ENCODE measurements at regions not wholly inside any gene's neighbourhood (a gene's known extent, or its start where the extent isn't known, plus 50 kb on each side); places are given as distances from the start of the nearest gene placed in this dataset.

DNA sequence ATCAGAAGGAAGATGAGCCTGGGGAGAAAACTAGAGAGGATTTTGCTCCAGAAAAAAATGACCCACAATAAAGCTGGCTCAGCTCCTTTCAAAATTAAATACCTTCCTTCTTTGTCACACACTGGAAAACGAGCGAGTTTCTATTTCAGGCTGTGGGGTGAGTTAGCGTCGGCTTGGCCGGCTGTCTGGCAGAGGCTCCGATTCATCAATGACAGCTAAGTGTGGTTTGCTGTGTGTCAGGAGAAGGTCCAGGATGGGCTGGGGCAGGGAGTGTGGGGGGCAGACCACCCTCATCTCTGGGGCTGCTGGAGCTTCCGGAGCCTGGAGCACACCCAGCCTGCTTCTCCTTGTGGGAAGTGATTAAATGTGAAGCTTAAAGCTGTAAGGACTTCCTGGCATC is 120.2 kb downstream of the ETS2 start:
- H3K9ac ChIP-seq (ENCODE audit: insufficient read length): no peak overlapping the region
- H3K36me3 ChIP-seq (ENCODE audit: insufficient read depth, low read length): no peaks in the 10 kb centered on the region
- TF ChIP-seq POLR2AphosphoS5 (IDR thresholded peaks at IDR 0.05; ENCODE audit: borderline replicate concordance, low read depth, low read length): no peak
- DNase-seq (ENCODE audit: low read depth, low spot score): no peak
- no peaks in the 10 kb centered on the region for H3K9me3 ChIP-seq (ENCODE audit: low read depth, low read length)
- H3K27ac ChIP-seq: no peak overlapping the region
- H3K4me3 ChIP-seq: no peak overlapping the region

- no peaks in the 10 kb centered on the region for H3K36me3 ChIP-seq (ENCODE audit: insufficient read depth, low read length)
- H3K4me3 ChIP-seq: no peak overlapping the region
- TF ChIP-seq EZH2 (IDR thresholded peaks at IDR 0.05) (no peak), FOXP2 (optimal IDR thresholded peaks at IDR 0.05; ENCODE audit: control extremely low read depth, extremely low read length, insufficient read depth) (no peak), POLR2AphosphoS5 (IDR thresholded peaks at IDR 0.05; ENCODE audit: borderline replicate concordance, low read depth, low read length) (no peak)
- H3K9ac ChIP-seq (ENCODE audit: insufficient read length): no peak overlapping the region
- DNase-seq (ENCODE audit: low read depth, low spot score): no peak
- H3K27ac ChIP-seq: no peak overlapping the region
- H3K9me3 ChIP-seq (ENCODE audit: low read depth, low read length): no peaks in the 10 kb centered on the region
Observed at GRCh38 chr21:38925478-38925877, 119.7 kb downstream of the ETS2 start.

GRCh38 chr21:38924954-38925353 is 119.2 kb downstream of the ETS2 start:
- Histone ChIP-seq H3K27ac (no peak overlapping the region), H3K9ac (ENCODE audit: insufficient read length) (no peak overlapping the region), H3K4me3 (no peak overlapping the region), H3K9me3 (ENCODE audit: low read depth, low read length) (no peaks in the 10 kb centered on the region), H3K36me3 (ENCODE audit: insufficient read depth, low read length) (no peaks in the 10 kb centered on the region)
- no peak for DNase-seq (ENCODE audit: low read depth, low spot score)
- TF ChIP-seq FOXP2 (optimal IDR thresholded peaks at IDR 0.05; ENCODE audit: control extremely low read depth, extremely low read length, insufficient read depth): no peak

GRCh38 chr21:38923429-38923828 is 117.7 kb downstream of the ETS2 start:
- no peak overlapping the region for H3K27ac ChIP-seq
- no peak overlapping the region for H3K9ac ChIP-seq (ENCODE audit: insufficient read length)
- TF ChIP-seq FOXP2 (optimal IDR thresholded peaks at IDR 0.05; ENCODE audit: control extremely low read depth, extremely low read length, insufficient read depth) (no peak), EZH2 (IDR thresholded peaks at IDR 0.05) (no peak), POLR2AphosphoS5 (IDR thresholded peaks at IDR 0.05; ENCODE audit: borderline replicate concordance, low read depth, low read length) (no peak)
- DNase-seq (ENCODE audit: low read depth, low spot score): no peak
- no peaks in the 10 kb centered on the region for H3K36me3 ChIP-seq (ENCODE audit: insufficient read depth, low read length)
- H3K9me3 ChIP-seq (ENCODE audit: low read depth, low read length): no peaks in the 10 kb centered on the region
- no peak overlapping the region for H3K4me3 ChIP-seq

DNA sequence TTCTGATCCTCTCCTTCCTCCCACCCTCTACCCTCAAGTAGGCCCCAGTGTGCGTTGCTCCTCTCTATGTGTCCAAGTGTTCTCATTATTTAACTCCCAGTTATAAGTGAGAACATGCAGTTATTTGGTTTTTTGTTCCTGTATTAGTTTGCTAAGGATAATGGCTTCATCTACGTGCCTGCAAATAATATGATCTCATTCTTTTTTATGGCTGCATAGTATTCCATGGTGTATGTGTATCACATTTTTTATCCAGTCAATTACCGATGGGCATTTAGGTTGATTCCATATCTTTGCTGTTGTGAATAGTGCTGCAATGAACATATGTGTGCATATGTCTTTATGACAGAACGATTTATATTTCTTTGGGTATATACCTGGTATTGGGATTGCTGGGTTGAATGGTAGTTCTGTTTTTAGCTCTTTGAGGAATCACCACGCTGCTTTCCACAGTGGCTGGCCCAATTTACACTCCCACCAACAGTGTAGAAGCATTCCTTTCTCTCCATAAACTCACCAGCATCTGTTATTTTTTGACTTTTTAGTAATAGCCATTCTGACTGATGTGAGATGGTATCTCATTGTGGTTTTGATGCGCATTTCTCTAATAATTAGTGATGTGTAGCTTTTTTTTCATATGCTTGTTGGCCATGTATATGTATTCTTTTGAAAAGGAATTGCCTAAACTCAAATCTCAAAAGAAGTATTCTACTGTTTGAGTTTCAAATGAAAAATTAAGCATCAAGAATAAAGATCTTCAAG is 116.9 kb downstream of the ETS2 start:
- Histone ChIP-seq H3K9me3 (ENCODE audit: low read depth, low read length) (no peaks in the 10 kb centered on the region), H3K36me3 (ENCODE audit: insufficient read depth, low read length) (no peaks in the 10 kb centered on the region), H3K27ac (no peak overlapping the region), H3K9ac (ENCODE audit: insufficient read length) (no peak overlapping the region), H3K4me3 (no peak overlapping the region)
- no peak for DNase-seq (ENCODE audit: low read depth, low spot score)
- TF ChIP-seq POLR2AphosphoS5 (IDR thresholded peaks at IDR 0.05; ENCODE audit: borderline replicate concordance, low read depth, low read length): no peak
- TF ChIP-seq EZH2 (IDR thresholded peaks at IDR 0.05): no peak
- no peak for TF ChIP-seq FOXP2 (optimal IDR thresholded peaks at IDR 0.05; ENCODE audit: control extremely low read depth, extremely low read length, insufficient read depth)

GRCh38 chr21:38921511-38922251 is 116.0 kb downstream of the ETS2 start:
- Histone ChIP-seq H3K9me3 (ENCODE audit: low read depth, low read length) (no peaks in the 10 kb centered on the region), H3K36me3 (ENCODE audit: insufficient read depth, low read length) (no peaks in the 10 kb centered on the region), H3K4me3 (no peak overlapping the region), H3K9ac (ENCODE audit: insufficient read length) (no peak overlapping the region), H3K27ac (no peak overlapping the region)
- no peak for DNase-seq (ENCODE audit: low read depth, low spot score)
- TF ChIP-seq POLR2AphosphoS5 (IDR thresholded peaks at IDR 0.05; ENCODE audit: borderline replicate concordance, low read depth, low read length): no peak
- TF ChIP-seq FOXP2 (optimal IDR thresholded peaks at IDR 0.05; ENCODE audit: control extremely low read depth, extremely low read length, insufficient read depth): no peak
- no peak for TF ChIP-seq EZH2 (IDR thresholded peaks at IDR 0.05)

DNA sequence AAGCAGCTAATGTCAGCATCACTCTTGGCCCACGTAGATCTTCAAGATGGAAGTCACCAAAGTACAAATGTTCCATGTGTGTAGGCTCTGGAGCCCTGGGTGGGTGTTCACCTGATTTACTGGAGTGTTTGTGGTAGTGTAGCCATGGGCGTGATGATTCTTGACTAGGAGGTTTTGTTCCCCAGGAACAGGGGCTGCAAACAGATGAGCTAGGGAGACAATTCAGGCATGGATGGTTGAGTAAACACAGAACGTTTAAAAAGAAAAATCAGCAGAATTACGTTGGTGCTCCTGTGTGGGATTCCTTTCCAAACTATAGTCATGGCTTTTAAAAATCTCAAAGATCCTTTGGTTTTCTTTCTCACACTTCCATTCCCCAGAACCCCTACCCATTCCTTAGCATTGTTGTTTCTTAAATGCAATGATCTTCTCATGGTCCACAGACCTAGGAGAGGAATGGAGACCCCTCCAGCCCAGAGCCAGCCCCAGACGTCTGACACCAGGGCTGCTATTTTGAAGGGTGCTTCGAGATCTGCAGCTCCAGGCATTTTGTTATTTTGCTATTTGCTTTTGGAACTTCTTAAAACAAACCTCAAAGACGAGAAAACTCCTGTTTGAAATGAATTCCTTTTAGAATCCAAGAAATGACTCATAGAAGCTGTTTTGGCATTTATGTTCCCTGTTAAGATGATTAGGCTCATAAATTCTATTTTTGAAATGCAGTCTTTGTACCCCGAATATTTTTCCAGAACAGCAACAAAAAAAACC is 115.1 kb downstream of the ETS2 start:
- TF ChIP-seq EZH2 (IDR thresholded peaks at IDR 0.05): no peak
- no peak for TF ChIP-seq FOXP2 (optimal IDR thresholded peaks at IDR 0.05; ENCODE audit: control extremely low read depth, extremely low read length, insufficient read depth)
- TF ChIP-seq POLR2AphosphoS5 (IDR thresholded peaks at IDR 0.05; ENCODE audit: borderline replicate concordance, low read depth, low read length): no peak
- Histone ChIP-seq H3K4me3 (no peak overlapping the region), H3K9ac (ENCODE audit: insufficient read length) (no peak overlapping the region)

DNA sequence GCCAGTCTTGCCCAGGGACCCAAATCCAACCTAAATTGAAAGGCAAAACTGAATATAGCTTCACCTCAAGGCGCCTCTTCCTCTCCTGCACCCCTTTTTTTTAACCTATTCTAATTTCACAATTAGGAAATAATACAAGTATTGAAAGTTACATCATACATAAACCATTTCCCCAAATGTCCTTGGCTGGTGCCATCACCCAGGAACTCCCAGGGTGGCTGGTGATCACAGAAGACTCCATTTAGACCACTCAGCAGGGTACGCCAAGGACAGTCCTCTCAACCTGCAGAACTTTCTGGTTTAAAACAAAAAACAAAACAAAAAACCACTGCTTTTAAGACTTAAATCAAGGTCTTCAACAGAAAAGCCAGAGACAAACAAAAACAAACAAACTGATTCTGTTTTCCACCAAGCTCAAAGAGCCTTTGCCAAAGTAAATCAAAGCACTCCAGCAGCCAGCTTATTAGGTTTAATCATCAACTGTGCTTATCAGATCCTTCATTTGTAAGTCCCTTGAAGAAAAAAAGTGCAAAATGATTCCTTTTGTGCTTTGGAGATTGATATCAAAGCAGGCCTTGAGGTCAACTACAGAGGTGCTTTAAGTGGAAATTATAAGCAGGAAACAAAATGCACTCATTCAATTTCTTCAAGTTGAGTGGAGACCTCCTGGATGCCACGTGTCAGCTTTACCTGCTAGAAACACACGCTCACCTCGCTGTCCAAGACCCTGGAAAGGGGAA is 113.0 kb downstream of the ETS2 start:
- TF ChIP-seq EZH2 (IDR thresholded peaks at IDR 0.05) (no peak), POLR2AphosphoS5 (IDR thresholded peaks at IDR 0.05; ENCODE audit: borderline replicate concordance, low read depth, low read length) (no peak), FOXP2 (optimal IDR thresholded peaks at IDR 0.05; ENCODE audit: control extremely low read depth, extremely low read length, insufficient read depth) (no peak)
- no peak overlapping the region for H3K9ac ChIP-seq (ENCODE audit: insufficient read length)
- no peaks in the 10 kb centered on the region for H3K9me3 ChIP-seq (ENCODE audit: low read depth, low read length)
- H3K4me3 ChIP-seq: no peak overlapping the region
- no peaks in the 10 kb centered on the region for H3K36me3 ChIP-seq (ENCODE audit: insufficient read depth, low read length)
- DNase-seq (ENCODE audit: low read depth, low spot score): no peak
- H3K27ac ChIP-seq: no peak overlapping the region

More for the DNA sequence above, 115.1 kb downstream of the ETS2 start:
- Histone ChIP-seq H3K27ac (no peak overlapping the region), H3K9me3 (ENCODE audit: low read depth, low read length) (no peaks in the 10 kb centered on the region), H3K36me3 (ENCODE audit: insufficient read depth, low read length) (no peaks in the 10 kb centered on the region)
- DNase-seq (ENCODE audit: low read depth, low spot score): no peak
